ENCODE measurements at regions not wholly inside any gene's neighbourhood (a gene's known extent, or its start where the extent isn't known, plus 50 kb on each side); places are given as distances from the start of the nearest gene placed in this dataset.

DNA sequence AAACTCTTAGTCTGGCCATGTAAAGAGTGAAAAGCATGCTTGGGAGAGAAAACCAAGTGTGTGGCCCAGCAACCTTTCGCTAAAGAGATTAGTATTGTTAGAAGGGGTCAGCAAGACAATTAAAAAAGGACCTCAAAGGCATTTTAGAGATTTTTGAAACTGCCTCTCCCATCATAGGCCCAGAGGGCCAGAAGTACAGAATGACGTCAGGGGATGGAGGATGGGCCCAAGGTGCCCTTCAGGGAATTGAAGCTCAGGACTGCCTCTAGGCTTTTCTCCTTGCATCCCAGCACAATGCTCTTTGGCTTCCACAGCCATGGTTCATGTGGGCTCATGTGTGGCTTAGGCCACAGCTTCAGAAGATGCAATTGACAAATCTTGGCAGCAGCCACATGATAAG, 287.0 kb upstream of the COX7C start:
- TF ChIP-seq, protein P1, sequence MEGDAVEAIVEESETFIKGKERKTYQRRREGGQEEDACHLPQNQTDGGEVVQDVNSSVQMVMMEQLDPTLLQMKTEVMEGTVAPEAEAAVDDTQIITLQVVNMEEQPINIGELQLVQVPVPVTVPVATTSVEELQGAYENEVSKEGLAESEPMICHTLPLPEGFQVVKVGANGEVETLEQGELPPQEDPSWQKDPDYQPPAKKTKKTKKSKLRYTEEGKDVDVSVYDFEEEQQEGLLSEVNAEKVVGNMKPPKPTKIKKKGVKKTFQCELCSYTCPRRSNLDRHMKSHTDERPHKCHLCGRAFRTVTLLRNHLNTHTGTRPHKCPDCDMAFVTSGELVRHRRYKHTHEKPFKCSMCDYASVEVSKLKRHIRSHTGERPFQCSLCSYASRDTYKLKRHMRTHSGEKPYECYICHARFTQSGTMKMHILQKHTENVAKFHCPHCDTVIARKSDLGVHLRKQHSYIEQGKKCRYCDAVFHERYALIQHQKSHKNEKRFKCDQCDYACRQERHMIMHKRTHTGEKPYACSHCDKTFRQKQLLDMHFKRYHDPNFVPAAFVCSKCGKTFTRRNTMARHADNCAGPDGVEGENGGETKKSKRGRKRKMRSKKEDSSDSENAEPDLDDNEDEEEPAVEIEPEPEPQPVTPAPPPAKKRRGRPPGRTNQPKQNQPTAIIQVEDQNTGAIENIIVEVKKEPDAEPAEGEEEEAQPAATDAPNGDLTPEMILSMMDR (IDR thresholded peaks at IDR 0.05) = no peak

GRCh38 chr5:86332851-86333250, 284.9 kb upstream of the COX7C start:
- Histone ChIP-seq H3K4me3 (no peak overlapping the region), H3K27ac (no peak overlapping the region), H3K36me3 (no peaks in the 10 kb centered on the region), H3K9me3 (peaks cover 0 to 6% of the 10 kb centered on the region in 2 donors), H3K4me1 (no peaks in the 10 kb centered on the region), H3K27me3 (no peaks in the 10 kb centered on the region)
- DNase-seq (ENCODE audit: low spot score) = no peak
- TF ChIP-seq, protein P1 (IDR thresholded peaks at IDR 0.05) = no peak

More for the DNA sequence above, 287.0 kb upstream of the COX7C start:
- H3K27me3 ChIP-seq = no peaks in the 10 kb centered on the region
- H3K27ac ChIP-seq = no peak overlapping the region
- H3K4me1 ChIP-seq = no peaks in the 10 kb centered on the region
- H3K4me3 ChIP-seq = no peak overlapping the region
- no peak for DNase-seq (ENCODE audit: low spot score)
- peaks cover 0 to 6% of the 10 kb centered on the region in 2 donors for H3K9me3 ChIP-seq
- no peaks in the 10 kb centered on the region for H3K36me3 ChIP-seq

DNA sequence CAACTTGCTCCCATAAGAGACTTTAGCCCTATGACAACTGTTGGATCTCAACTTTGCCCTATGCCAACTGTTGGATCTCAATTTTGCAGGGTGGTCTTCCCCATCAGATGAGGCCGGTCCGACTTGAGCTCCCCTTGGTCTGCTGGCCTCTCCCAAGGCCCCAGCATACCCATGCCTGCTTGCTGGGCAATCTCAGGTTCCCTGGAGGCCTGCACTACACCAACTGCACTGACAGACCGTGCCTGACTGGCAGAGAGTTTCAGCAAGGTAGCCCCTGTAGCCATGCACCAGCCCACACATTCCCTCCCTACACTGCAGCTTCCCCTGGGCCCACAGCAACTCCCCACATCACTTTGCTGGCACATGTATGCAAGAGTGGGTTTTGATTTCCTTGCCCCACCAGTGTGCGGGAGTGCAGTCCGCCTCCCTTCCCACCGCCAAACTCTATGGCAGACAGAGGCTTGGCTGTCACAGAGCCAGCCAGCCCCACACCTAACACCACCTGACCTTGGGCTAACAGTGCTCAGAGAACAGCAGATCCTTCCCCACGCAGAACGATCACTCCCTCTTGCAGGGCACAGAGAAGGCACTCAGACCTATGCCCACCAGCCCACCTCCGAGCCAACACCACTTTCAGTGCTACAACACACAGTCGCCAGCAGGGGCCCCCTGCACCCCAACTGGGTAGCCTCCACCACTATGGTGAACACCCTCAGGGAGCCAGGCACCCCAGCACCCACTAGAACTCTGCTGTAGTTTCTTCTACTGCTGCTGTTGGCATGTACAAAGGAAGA, 279.9 kb upstream of the COX7C start:
- no peak for DNase-seq (ENCODE audit: low spot score)
- TF ChIP-seq, protein P1 (IDR thresholded peaks at IDR 0.05) = no peak

DNA sequence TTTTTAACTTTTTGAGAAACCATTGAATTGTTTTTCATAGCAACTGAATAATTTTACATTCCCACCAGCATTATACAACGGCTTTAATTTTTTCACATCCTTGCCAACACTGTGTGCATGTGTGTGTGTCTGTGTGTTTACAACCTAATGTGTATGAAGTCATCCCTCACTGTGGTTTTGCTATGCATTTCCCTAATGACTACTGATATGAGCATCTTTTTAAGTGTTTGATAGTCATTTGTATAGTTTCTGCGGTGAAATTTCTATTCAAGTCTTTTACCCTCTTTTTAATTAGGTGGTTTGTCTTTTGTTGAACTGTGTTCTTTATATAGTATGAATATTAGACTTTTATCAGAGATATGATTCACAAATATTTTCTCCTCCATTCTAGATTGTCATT, 263.1 kb upstream of the COX7C start:
- H3K9me3 ChIP-seq = no peaks in the 10 kb centered on the region
- TF ChIP-seq, protein P1 (IDR thresholded peaks at IDR 0.05) = no peak
- no peaks in the 10 kb centered on the region for H3K4me1 ChIP-seq
- H3K36me3 ChIP-seq = no peaks in the 10 kb centered on the region
- H3K27ac ChIP-seq = no peak overlapping the region
- no peak overlapping the region for H3K4me3 ChIP-seq
- no peaks in the 10 kb centered on the region for H3K27me3 ChIP-seq
- no peak for DNase-seq (ENCODE audit: low spot score)

More for the DNA sequence above, 279.9 kb upstream of the COX7C start:
- no peak overlapping the region for H3K4me3 ChIP-seq
- H3K4me1 ChIP-seq = no peaks in the 10 kb centered on the region
- H3K27ac ChIP-seq = no peak overlapping the region
- no peaks in the 10 kb centered on the region for H3K27me3 ChIP-seq
- H3K9me3 ChIP-seq = peaks cover 0 to 3% of the 10 kb centered on the region in 2 donors
- no peaks in the 10 kb centered on the region for H3K36me3 ChIP-seq

GRCh38 chr5:86360801-86361200, 256.9 kb upstream of the COX7C start:
- no peak overlapping the region for H3K27ac ChIP-seq
- no peaks in the 10 kb centered on the region for H3K4me1 ChIP-seq
- H3K27me3 ChIP-seq = no peaks in the 10 kb centered on the region
- TF ChIP-seq, protein P1 (IDR thresholded peaks at IDR 0.05) = no peak
- H3K36me3 ChIP-seq = no peaks in the 10 kb centered on the region
- no peak overlapping the region for H3K4me3 ChIP-seq
- H3K9me3 ChIP-seq = no peaks in the 10 kb centered on the region
- no peak for DNase-seq (ENCODE audit: low spot score)

DNA sequence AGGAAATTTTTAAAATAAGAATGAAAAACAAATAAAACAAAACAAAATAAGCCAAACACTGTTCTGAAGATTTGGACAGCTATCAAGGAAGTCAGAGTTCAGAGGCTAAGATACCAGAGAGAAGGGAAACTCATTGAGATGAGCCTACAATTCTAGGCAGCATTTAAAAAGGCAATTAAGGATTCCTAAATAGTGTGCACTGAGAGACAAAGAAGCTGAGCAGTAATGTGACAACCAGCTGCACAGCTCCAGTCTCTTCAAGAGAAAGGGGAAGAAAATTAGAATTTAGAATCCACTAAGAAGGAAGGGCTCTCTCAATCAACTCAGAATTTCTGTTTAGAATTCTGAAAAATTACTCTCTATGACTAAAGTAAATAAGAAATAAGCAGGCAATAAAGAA, 246.7 kb upstream of the COX7C start:
- H3K4me3 ChIP-seq = no peak overlapping the region
- TF ChIP-seq, protein P1 (IDR thresholded peaks at IDR 0.05) = no peak
- no peaks in the 10 kb centered on the region for H3K9me3 ChIP-seq
- no peaks in the 10 kb centered on the region for H3K4me1 ChIP-seq
- no peak overlapping the region for H3K27ac ChIP-seq
- H3K36me3 ChIP-seq = no peaks in the 10 kb centered on the region
- H3K27me3 ChIP-seq = no peaks in the 10 kb centered on the region
- no peak for DNase-seq (ENCODE audit: low spot score)

All from right atrium auricular region (tissue), 2 donors.